Gastrocnemius medialis (tissue), 4 donors: ENCODE measurements at regions not wholly inside any gene's neighbourhood (a gene's known extent, or its start where the extent isn't known, plus 50 kb on each side); places are given as distances from the start of the nearest gene placed in this dataset.

Experiments used
- ATAC-seq, 2 donors: fragments of 150-250 bp; one replicate each; pipeline ENCODE4 v1.9.1; 2016
- DNase-seq, 2 donors: peaks; one replicate each; pipeline ENCODE4 v3.0.0-alpha.2; 2019
- H3K27ac ChIP-seq, 4 donors: fragments of 200-600 bp; sonication (generic); 1 replicate in 1 of 4; 2 replicates in 3 of 4; pipeline ENCODE4 v1.5.1; 2016 to 2018; ENCODE audit warnings: mild to moderate bottlenecking in 2 of 4, moderate library complexity in 1 of 4
- H3K27me3 ChIP-seq, 3 donors: fragments of 200-600 bp; sonication (generic) in 2 of 3; 1 replicate in 1 of 3; 2 replicates in 2 of 3; pipeline versions ENCODE4 v1.5.1 to v1.6.0; 2016 to 2019; ENCODE audit warnings: mild to moderate bottlenecking in 1 of 3, moderate library complexity in 1 of 3
- H3K36me3 ChIP-seq, 2 donors: fragments of 200-600 bp; sonication (generic) in 1 of 2; one replicate each; pipeline ENCODE4 v1.5.1; 2017 to 2018
- H3K4me1 ChIP-seq, 2 donors: fragments of 200-600 bp; sonication (generic) in 1 of 2; one replicate each; pipeline ENCODE4 v1.5.1; 2016 to 2017; ENCODE audit warnings: mild to moderate bottlenecking in 2 of 2
- H3K4me3 ChIP-seq, 4 donors: fragments of 200-600 bp; sonication (generic) in 3 of 4; 1 replicate in 1 of 4; 2 replicates in 3 of 4; pipeline ENCODE4 v1.5.1; 2016 to 2019; ENCODE audit warnings: mild to moderate bottlenecking in 2 of 4
- H3K9me3 ChIP-seq, 3 donors: fragments of 200-600 bp; sonication (generic) in 2 of 3; 1 replicate in 1 of 3; 2 replicates in 2 of 3; pipeline ENCODE4 v1.5.1; 2016 to 2019
- CTCF ChIP-seq, 5 experiments: fragments of 450-650 bp in 3 of 5; fragments of 200-600 bp in 2 of 5; sonication (generic) in 2 of 5; IDR thresholded peaks in 4 of 5; conservative IDR thresholded peaks in 1 of 5; 1 replicate in 4 of 5; 2 replicates in 1 of 5; pipeline ENCODE4 v1.5.1; 2016 to 2019; ENCODE audit warnings: antibody characterized with exemption in 5 of 5, mild to moderate bottlenecking in 3 of 5, moderate library complexity in 3 of 5
- POLR2A ChIP-seq, 2 donors: fragments of 450-650 bp; IDR thresholded peaks; one replicate each; pipeline ENCODE4 v1.6.1; 2017; ENCODE audit warnings: antibody characterized with exemption in 2 of 2, mild to moderate bottlenecking in 2 of 2, moderate library complexity in 2 of 2
- in situ Hi-C, 4 donors: fragments of 200-750 bp; cut with MboI; loops; one replicate each; pipeline versions ENCODE4 v1.15.0 to v1.8.0; 2017; ENCODE audit warnings: low sequenced_read_pairs in 4 of 4
- intact Hi-C: fragments of 100-400 bp; cut with DNase I; formaldehyde crosslinking; loops from one replicate; pipeline ENCODE4 v1.15.1; 2023; ENCODE audit warnings: low total_unique reads

GRCh38 chr14:97703006-97703760, 906.0 kb downstream of the VRK1 start:
- TF ChIP-seq POLR2A (IDR thresholded peaks at IDR 0.05) = no peak
- no peak for TF ChIP-seq CTCF (IDR thresholded peaks at IDR 0.05 in 4 of 5, conservative IDR thresholded peaks at IDR 0.05 in 1 of 5)
- no peak for DNase-seq

GRCh38 chr14:97704316-97704885, 907.2 kb downstream of the VRK1 start:
- Histone ChIP-seq H3K36me3 (no peaks in the 10 kb centered on the region), H3K4me1 (no peaks in the 10 kb centered on the region), H3K27ac (no peak overlapping the region), H3K9me3 (no peaks in the 10 kb centered on the region), H3K4me3 (no peak overlapping the region), H3K27me3 (no peaks in the 10 kb centered on the region)
- in situ Hi-C loops = no loop called here
- intact Hi-C loops = no loop called here
- no peak for ATAC-seq
- no peak for TF ChIP-seq POLR2A (IDR thresholded peaks at IDR 0.05)
- no peak for TF ChIP-seq CTCF (IDR thresholded peaks at IDR 0.05 in 4 of 5, conservative IDR thresholded peaks at IDR 0.05 in 1 of 5)
- DNase-seq = no peak

More at GRCh38 chr14:97703006-97703760, 906.0 kb downstream of the VRK1 start:
- H3K27me3 ChIP-seq = no peaks in the 10 kb centered on the region
- H3K9me3 ChIP-seq = no peaks in the 10 kb centered on the region
- in situ Hi-C loops (no loop called here), intact Hi-C loops (no loop called here)
- H3K36me3 ChIP-seq = no peaks in the 10 kb centered on the region
- no peak overlapping the region for H3K27ac ChIP-seq
- H3K4me3 ChIP-seq = no peak overlapping the region
- no peak for ATAC-seq
- no peaks in the 10 kb centered on the region for H3K4me1 ChIP-seq

GRCh38 chr14:97705107-97705506, 907.9 kb downstream of the VRK1 start:
- TF ChIP-seq CTCF (IDR thresholded peaks at IDR 0.05 in 4 of 5, conservative IDR thresholded peaks at IDR 0.05 in 1 of 5) (no peak), POLR2A (IDR thresholded peaks at IDR 0.05) (no peak)
- intact Hi-C loops = no loop called here
- no peaks in the 10 kb centered on the region for H3K36me3 ChIP-seq
- no peak for DNase-seq
- H3K4me3 ChIP-seq = no peak overlapping the region
- no peaks in the 10 kb centered on the region for H3K27me3 ChIP-seq
- in situ Hi-C loops = no loop called here
- ATAC-seq = no peak
- H3K4me1 ChIP-seq = no peaks in the 10 kb centered on the region
- H3K27ac ChIP-seq = no peak overlapping the region
- H3K9me3 ChIP-seq = no peaks in the 10 kb centered on the region

- no peaks in the 10 kb centered on the region for H3K9me3 ChIP-seq
- no peak for DNase-seq
- TF ChIP-seq POLR2A (IDR thresholded peaks at IDR 0.05) = no peak
- TF ChIP-seq CTCF (IDR thresholded peaks at IDR 0.05 in 4 of 5, conservative IDR thresholded peaks at IDR 0.05 in 1 of 5) = no peak
- no peak overlapping the region for H3K4me3 ChIP-seq
- H3K27me3 ChIP-seq = no peaks in the 10 kb centered on the region
- H3K4me1 ChIP-seq = no peaks in the 10 kb centered on the region
- no peaks in the 10 kb centered on the region for H3K36me3 ChIP-seq
- ATAC-seq = no peak
- intact Hi-C loops (no loop called here), in situ Hi-C loops (no loop called here)
- no peak overlapping the region for H3K27ac ChIP-seq
Observed at GRCh38 chr14:97705976-97706375, 908.8 kb downstream of the VRK1 start.
